SK-N-SH (cell line): ENCODE measurements at regions not wholly inside any gene's neighbourhood (a gene's known extent, or its start where the extent isn't known, plus 50 kb on each side); places are given as distances from the start of the nearest gene placed in this dataset.

ENCODE experiments used
- CTCF ChIA-PET: fragments of 300-600, 350-600 bp; formaldehyde crosslinking; extraction: SDS; loops from one replicate; lab custom pipeline; 2021; lab: Yijun Ruan, JAX
- POLR2A ChIA-PET: fragments of 350-600 bp; sonication (Branson Sonifier 250); formaldehyde crosslinking; extraction: SDS; loops from one replicate; lab custom pipeline; 2020; ENCODE audit warnings: antibody characterized with exemption, inconsistent platforms; lab: Yijun Ruan, JAX
- DNase-seq: peaks from one replicate; pipeline ENCODE4 v3.0.0; 2012
- H2AFZ ChIP-seq: fragments of 200-600 bp; sonication (generic); 2 replicates; pipeline ENCODE4 v1.8.1; 2016; ENCODE audit warnings: antibody characterized with exemption, mild to moderate bottlenecking, low read depth
- H3F3A ChIP-seq: fragments of 200-600 bp; sonication (generic); replicated peaks from 2 replicates; pipeline ENCODE3; 2016; ENCODE audit warnings: antibody characterized with exemption, mild to moderate bottlenecking; ENCODE audit not compliant: insufficient read depth
- H3K27ac ChIP-seq, 2 experiments: fragments of 200-500 bp in 1 of 2; fragments of 200-600 bp in 1 of 2; sonication (Bioruptor generic) in 1 of 2; sonication (generic), shearing (Covaris generic) in 1 of 2; 2 replicates each; pipeline versions ENCODE4 v1.5.1 to v1.6.1; 2014 to 2016; ENCODE audit warnings: low read depth in 2 of 2, inconsistent platforms in 1 of 2, low read length in 1 of 2, mild to moderate bottlenecking in 1 of 2, mixed read lengths in 1 of 2
- H3K27me3 ChIP-seq: fragments of 200-600 bp; sonication (generic), shearing (Covaris generic); 2 replicates; pipeline ENCODE4 v1.6.1; 2016; ENCODE audit warnings: mixed run types; ENCODE audit not compliant: insufficient read depth
- H3K36me3 ChIP-seq, 2 experiments: fragments of 200-500 bp in 1 of 2; fragments of 200-600 bp in 1 of 2; sonication (Bioruptor generic) in 1 of 2; sonication (generic) in 1 of 2; replicated peaks in 1 of 2; 2 replicates each; pipeline versions ENCODE3 to v1.5.1; 2014 to 2016; ENCODE audit warnings: low read length in 1 of 2, mild to moderate bottlenecking in 1 of 2; ENCODE audit not compliant: insufficient read depth in 2 of 2, control insufficient read depth in 1 of 2
- H3K4me1 ChIP-seq, 2 experiments: fragments of 200-500 bp in 1 of 2; fragments of 200-600 bp in 1 of 2; sonication (Bioruptor generic) in 1 of 2; sonication (generic), shearing (Covaris generic) in 1 of 2; 2 replicates each; pipeline versions ENCODE4 v1.5.1 to v1.6.1; 2014 to 2016; ENCODE audit warnings: low read depth in 1 of 2, low read length in 1 of 2, mixed run types in 1 of 2; ENCODE audit not compliant: insufficient read depth in 2 of 2, control insufficient read depth in 1 of 2
- H3K4me2 ChIP-seq: fragments of 200-600 bp; sonication (generic), shearing (Covaris generic); 2 replicates; pipeline ENCODE4 v1.6.1; 2017; ENCODE audit warnings: mixed run types
- H3K4me3 ChIP-seq, 2 experiments: fragments of 200-500 bp in 1 of 2; fragments of 200-600 bp in 1 of 2; sonication (Bioruptor generic) in 1 of 2; sonication (generic), shearing (Covaris generic) in 1 of 2; 2 replicates each; pipeline versions ENCODE4 v1.5.1 to v1.8.1; 2014 to 2016; ENCODE audit warnings: low read depth in 2 of 2, inconsistent platforms in 1 of 2, low read length in 1 of 2, mild to moderate bottlenecking in 1 of 2, mixed read lengths in 1 of 2, moderate library complexity in 1 of 2
- H3K79me2 ChIP-seq: fragments of 200-600 bp; sonication (generic); 2 replicates; pipeline ENCODE4 v1.8.1; 2017; ENCODE audit warnings: mild to moderate bottlenecking; ENCODE audit not compliant: insufficient read depth
- H3K9ac ChIP-seq: fragments of 200-600 bp; sonication (generic); 2 replicates; pipeline ENCODE4 v1.6.1; 2017; ENCODE audit warnings: mixed run types
- H3K9me2 ChIP-seq: fragments of 200-600 bp; sonication (generic); 2 replicates; pipeline ENCODE4 v1.6.1; 2017; ENCODE audit warnings: mixed run types
- H3K9me3 ChIP-seq: fragments of 200-600 bp; sonication (generic); 2 replicates; pipeline ENCODE4 v1.6.1; 2017; ENCODE audit warnings: mixed run types, mild to moderate bottlenecking, moderate library complexity
- H4K20me1 ChIP-seq: fragments of 200-600 bp; sonication (generic); 2 replicates; pipeline ENCODE4 v1.6.1; 2017; ENCODE audit warnings: mild to moderate bottlenecking, mixed run types; ENCODE audit not compliant: insufficient read depth
- CTCF ChIP-seq: fragments of 200-600 bp; sonication (generic); IDR thresholded peaks from 2 replicates; pipeline ENCODE4 v1.6.1; 2017; ENCODE audit warnings: antibody characterized with exemption, mild to moderate bottlenecking, moderate library complexity
- ELF1 ChIP-seq: IDR thresholded peaks from 2 replicates; pipeline ENCODE4 v1.4.0; 2012
- FOXJ3 ChIP-seq: sonication (generic); formaldehyde crosslinking; IDR thresholded peaks from 2 replicates; pipeline ENCODE4 v1.5.1; 2020; ENCODE audit warnings: mild to moderate bottlenecking, missing genetic modification reagents
- GABPA ChIP-seq: IDR thresholded peaks from 2 replicates; pipeline ENCODE4 v1.4.0; 2012; ENCODE audit warnings: low read depth, mild to moderate bottlenecking
- IRF3 ChIP-seq: fragments of 150-350 bp; IDR thresholded peaks from 2 replicates; pipeline ENCODE4 v1.6.1; 2016; ENCODE audit warnings: mild to moderate bottlenecking, low read depth, low read length
- JUND ChIP-seq: IDR thresholded peaks from 2 replicates; pipeline ENCODE4 v1.4.0; 2012
- NRF1 ChIP-seq: IDR thresholded peaks from 2 replicates; pipeline ENCODE4 v1.6.1; 2012; ENCODE audit warnings: low read depth, mild to moderate bottlenecking, low read length
- RAD21 ChIP-seq: IDR thresholded peaks from 2 replicates; pipeline ENCODE4 v1.6.1; 2012; ENCODE audit warnings: mild to moderate bottlenecking, low read length
- RFX5 ChIP-seq: IDR thresholded peaks from 2 replicates; pipeline ENCODE4 v1.6.1; 2012; ENCODE audit warnings: mild to moderate bottlenecking, improper control_type of control experiment, low read length
- SMC3 ChIP-seq: IDR thresholded peaks from 2 replicates; pipeline ENCODE4 v1.6.1; 2012; ENCODE audit warnings: low read depth, low read length, improper control_type of control experiment
- USF1 ChIP-seq: IDR thresholded peaks from 2 replicates; pipeline ENCODE4 v1.4.0; 2012; ENCODE audit warnings: low read depth, borderline replicate concordance
- ZBTB33 ChIP-seq: IDR thresholded peaks from 2 replicates; pipeline ENCODE4 v1.4.0; 2012; ENCODE audit warnings: low read depth, borderline replicate concordance
- WGBS: methylation state at CpG from one replicate; pipeline ENCODE4 v1.1.6; 2017; ENCODE audit warnings: low lambda C conversion rate; 5-methylcytosine and 5-hydroxymethylcytosine counted together

GRCh38 chr18:56021809-56022195 is 433.8 kb upstream of the TCF4 start:
- no peaks in the 10 kb centered on the region for H3K79me2 ChIP-seq
- no peak for TF ChIP-seq IRF3
- TF ChIP-seq JUND = no peak
- no peak for TF ChIP-seq FOXJ3 (CRISPR knock-in tag)
- TF ChIP-seq GABPA = no peak
- TF ChIP-seq USF1 = no peak
- TF ChIP-seq RAD21 = no peak
- H3K9me3 ChIP-seq = no peaks in the 10 kb centered on the region
- ChIA-PET CTCF (no interaction called here), POLR2A (no interaction called here)
- no peak overlapping the region for H3K4me2 ChIP-seq
- H3K36me3 ChIP-seq = no peaks in the 10 kb centered on the region
- H3K4me1 ChIP-seq = no peaks in the 10 kb centered on the region
- 80% methylated on average over 1 of the region's 1 CpG for WGBS
- H3K4me3 ChIP-seq = no peak overlapping the region
- H3K27me3 ChIP-seq = no peaks in the 10 kb centered on the region
- H3K9ac ChIP-seq = no peak overlapping the region
- no peak overlapping the region for H2AFZ ChIP-seq
- H3K9me2 ChIP-seq = no peaks in the 10 kb centered on the region
- no peaks in the 10 kb centered on the region for H4K20me1 ChIP-seq
- H3K27ac ChIP-seq = no peak overlapping the region
- no peak for DNase-seq
- no peaks in the 10 kb centered on the region for H3F3A ChIP-seq

GRCh38 chr18:56021136-56021808 is 433.3 kb upstream of the TCF4 start:
- no peak for TF ChIP-seq SMC3

GRCh38 chr18:56019908-56020307 is 431.9 kb upstream of the TCF4 start:
- Histone ChIP-seq H3K4me3 (no peak overlapping the region), H4K20me1 (no peaks in the 10 kb centered on the region)
- no peak for TF ChIP-seq USF1
- TF ChIP-seq ZBTB33 = no peak
- no peak for TF ChIP-seq RFX5
- TF ChIP-seq NRF1 = no peak
- TF ChIP-seq JUND = no peak
- no peak for TF ChIP-seq CTCF
- no peak for TF ChIP-seq ELF1
- TF ChIP-seq FOXJ3 (CRISPR knock-in tag) = no peak
- TF ChIP-seq, all 33 proteins: peak for 0
- Histone ChIP-seq H3F3A (no peaks in the 10 kb centered on the region), H2AFZ (no peak overlapping the region), H3K9me3 (no peaks in the 10 kb centered on the region), H3K36me3 (no peaks in the 10 kb centered on the region), H3K4me2 (no peak overlapping the region), H3K9me2 (no peaks in the 10 kb centered on the region), H3K79me2 (no peaks in the 10 kb centered on the region), H3K4me1 (no peaks in the 10 kb centered on the region), H3K9ac (no peak overlapping the region), H3K27me3 (no peaks in the 10 kb centered on the region), H3K27ac (no peak overlapping the region)
- no peak for DNase-seq
- ChIA-PET CTCF (no interaction called here), POLR2A (no interaction called here)
- WGBS = 74% methylated on average over 5 of the region's 5 CpGs

More at GRCh38 chr18:56021136-56021808, 433.3 kb upstream of the TCF4 start:
- no peak for DNase-seq
- Histone ChIP-seq H3K36me3 (no peaks in the 10 kb centered on the region), H3K79me2 (no peaks in the 10 kb centered on the region), H3F3A (no peaks in the 10 kb centered on the region), H3K27ac (no peak overlapping the region), H3K4me1 (no peaks in the 10 kb centered on the region), H2AFZ (no peak overlapping the region), H3K9ac (no peak overlapping the region), H3K27me3 (no peaks in the 10 kb centered on the region), H3K4me3 (no peak overlapping the region), H3K9me2 (no peaks in the 10 kb centered on the region), H3K4me2 (no peak overlapping the region), H3K9me3 (no peaks in the 10 kb centered on the region), H4K20me1 (no peaks in the 10 kb centered on the region)
- 56% methylated on average over 1 of the region's 1 CpG for WGBS
- ChIA-PET CTCF (no interaction called here), POLR2A (no interaction called here)
